LHCN-M2 (cell line): ENCODE measurements at regions not wholly inside any gene's neighbourhood (a gene's known extent, or its start where the extent isn't known, plus 50 kb on each side); places are given as distances from the start of the nearest gene placed in this dataset.

ENCODE experiments used
- DNase-seq: peaks from one replicate; pipeline ENCODE4 v3.0.0-alpha.2; 2012; ENCODE audit warnings: low read depth

DNA sequence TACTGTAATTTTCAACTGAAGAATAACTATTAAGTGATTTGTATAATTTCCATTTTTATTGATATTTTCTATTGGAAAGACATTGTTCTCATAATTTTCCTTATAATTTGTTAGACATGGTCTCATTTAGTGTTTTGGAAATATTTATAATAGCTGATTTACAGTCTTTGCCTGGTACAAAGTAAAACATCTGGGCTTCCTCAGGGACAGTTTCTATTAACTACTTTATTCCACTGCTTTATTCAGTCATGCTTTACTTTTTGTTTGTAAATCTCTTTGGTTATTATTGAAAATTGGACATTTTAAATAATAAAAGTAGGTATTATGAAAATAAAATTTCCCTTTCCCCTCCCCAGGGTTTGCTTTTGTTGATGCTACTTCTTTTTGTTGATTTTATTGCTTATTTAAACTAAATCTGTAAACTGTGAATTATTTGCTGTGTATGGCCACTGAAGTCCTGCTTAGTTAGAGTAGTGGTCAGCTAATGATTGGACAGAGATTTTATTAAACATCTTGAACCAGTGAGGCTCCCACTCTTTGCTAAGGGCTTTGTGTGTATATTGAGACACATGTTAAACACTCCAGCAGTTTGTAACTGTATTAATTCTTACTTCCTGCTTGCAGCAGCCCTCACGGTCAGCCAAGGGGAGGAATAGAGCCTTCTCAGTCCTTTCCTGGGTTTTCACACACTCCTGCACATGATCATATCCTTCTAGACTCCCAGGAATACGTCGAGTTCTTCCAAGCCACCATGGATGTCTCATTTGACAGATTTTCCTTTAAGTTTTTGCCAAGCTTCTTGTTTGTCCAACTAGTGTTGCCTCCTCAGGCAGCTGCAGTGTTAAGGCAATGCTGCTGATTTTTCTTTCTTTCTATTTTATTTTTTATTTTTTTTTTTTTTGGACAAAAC lies 994.6 kb upstream of the PRMT6 start:
- no peak for DNase-seq

DNA sequence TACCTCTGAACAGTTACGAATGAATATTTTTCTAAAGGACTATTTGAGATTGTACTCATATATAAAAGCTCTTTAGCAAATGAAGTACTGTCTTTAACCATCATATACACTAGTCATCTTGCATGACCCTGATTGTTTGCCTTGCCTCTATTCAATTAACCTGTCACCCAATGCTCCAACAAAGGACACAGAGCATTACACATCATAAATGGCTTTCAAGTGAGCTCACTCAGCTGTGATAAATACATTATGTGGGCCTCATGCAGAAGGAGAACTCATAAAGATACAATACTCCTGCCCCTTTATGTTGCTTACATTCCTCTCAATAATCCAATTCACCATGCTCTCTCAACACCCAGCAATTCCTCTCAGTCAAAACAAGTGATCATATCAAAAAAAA lies 993.0 kb upstream of the PRMT6 start:
- no peak for DNase-seq

DNA sequence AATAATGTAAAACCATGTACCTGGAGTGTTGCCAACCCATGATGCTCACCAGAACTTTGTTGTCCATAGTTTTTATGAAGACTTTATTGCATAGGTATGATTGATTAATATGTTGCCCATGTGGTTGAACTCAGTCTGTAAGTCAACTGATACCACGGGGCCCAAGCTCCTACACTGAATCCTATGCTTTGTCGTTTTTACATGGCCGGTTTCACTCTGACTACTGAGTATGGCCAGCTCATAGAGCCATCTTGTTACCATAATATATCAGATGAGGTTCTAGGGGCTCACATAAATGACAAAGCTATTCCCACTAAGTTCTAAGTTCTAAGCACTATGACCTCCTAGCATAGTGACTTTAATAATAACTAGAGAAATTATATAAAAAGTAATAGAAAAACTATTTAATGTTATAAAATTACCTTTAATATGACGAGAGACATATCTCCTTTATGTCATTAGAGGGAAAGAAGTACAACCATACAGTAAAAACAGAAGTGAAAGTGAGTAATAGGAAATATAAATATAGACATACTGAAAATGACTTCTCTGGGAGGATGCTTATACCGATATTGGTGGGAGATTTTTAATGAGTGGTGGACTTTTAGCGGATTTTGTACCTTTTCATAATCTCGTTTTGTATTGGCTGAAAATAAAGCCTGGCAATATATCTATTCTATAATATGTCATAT lies 983.4 kb upstream of the PRMT6 start:
- no peak for DNase-seq

DNA sequence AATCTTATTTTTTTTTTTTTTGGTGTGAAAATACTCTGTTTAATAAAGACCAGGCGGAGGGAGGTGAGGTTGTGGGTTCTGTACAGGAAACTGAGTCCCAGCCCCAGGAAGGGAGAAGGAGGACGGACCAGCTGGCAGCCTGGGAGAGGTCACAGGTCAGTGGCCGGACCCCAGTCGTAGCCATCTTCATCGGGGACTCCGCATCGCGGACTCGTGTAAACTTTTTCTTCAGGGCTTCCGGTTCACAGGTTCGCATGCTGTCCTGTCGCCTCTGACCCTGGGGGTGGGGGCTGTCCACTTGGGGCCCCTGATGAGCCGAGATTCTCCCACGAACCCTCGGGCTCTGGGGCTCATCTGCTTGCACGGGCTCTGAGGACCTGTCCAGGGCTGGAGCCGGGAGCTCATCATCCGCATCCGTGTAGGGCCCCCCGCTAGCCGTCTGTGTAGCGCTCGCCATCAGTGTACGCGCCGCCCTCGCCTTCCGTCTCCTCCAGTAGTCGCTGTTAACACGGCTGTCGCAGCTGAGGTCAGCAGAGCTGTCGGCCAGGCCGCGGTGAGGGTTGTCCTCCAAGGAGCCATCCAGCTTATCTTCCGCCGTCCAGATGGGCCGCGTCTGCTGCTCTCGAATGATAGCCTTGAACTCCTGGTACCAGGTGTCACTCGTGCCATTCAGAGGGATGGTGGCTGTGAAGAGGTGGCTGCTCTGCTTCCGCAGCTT lies 975.7 kb upstream of the PRMT6 start:
- no peak for DNase-seq

- no peak for DNase-seq
These were observed 945.4 kb upstream of the PRMT6 start for GRCh38 chr1:106111044-106111443.

- DNase-seq: no peak
These were observed 942.6 kb upstream of the PRMT6 start for GRCh38 chr1:106113851-106114250.

- no peak for DNase-seq
These were observed 935.7 kb upstream of the PRMT6 start for GRCh38 chr1:106120789-106121188.

DNA sequence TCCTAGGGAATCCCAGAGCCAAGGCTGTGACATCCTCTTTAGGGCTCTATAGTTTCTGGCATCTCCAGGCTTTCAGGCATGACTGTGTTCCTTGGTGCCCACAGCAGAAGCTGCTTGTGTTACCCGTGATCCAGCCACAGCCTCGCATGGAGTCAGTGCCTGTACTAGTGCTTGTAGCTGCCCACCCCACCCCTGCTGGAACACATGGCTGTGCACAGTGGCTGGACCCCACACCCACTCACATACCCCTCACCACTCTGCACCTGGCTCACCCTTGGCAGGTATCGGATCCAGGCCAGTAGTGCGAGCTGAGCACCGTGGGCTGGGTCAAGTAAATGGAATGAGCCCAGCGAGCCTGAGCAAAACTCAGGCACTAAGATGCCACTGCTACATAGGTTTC lies 934.7 kb upstream of the PRMT6 start:
- no peak for DNase-seq

GRCh38 chr1:106134561-106134960 lies 921.9 kb upstream of the PRMT6 start:
- no peak for DNase-seq

DNA sequence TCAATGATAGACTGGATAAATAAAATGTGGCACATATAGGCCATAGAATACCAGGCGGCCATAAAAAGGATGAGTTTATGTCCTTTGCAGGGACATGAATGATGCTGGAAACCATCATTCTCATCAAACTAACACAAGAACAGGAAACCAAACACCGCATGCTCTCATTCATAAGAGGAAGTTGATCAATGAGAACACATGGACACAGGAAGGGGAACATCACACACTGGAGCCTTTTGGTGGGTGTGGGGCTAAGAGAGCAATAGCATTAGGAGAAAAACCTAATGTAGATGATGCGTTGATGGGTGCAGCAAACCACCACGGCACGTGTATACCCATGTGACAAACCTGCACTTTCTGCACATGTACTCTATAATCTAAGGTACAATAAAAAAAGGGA lies 883.4 kb upstream of the PRMT6 start:
- no peak for DNase-seq

- no peak for DNase-seq
These were observed 877.7 kb upstream of the PRMT6 start for GRCh38 chr1:106178791-106179190.

GRCh38 chr1:106181866-106182265 lies 874.6 kb upstream of the PRMT6 start:
- DNase-seq: no peak

GRCh38 chr1:106185089-106185488 lies 871.4 kb upstream of the PRMT6 start:
- DNase-seq: no peak

DNA sequence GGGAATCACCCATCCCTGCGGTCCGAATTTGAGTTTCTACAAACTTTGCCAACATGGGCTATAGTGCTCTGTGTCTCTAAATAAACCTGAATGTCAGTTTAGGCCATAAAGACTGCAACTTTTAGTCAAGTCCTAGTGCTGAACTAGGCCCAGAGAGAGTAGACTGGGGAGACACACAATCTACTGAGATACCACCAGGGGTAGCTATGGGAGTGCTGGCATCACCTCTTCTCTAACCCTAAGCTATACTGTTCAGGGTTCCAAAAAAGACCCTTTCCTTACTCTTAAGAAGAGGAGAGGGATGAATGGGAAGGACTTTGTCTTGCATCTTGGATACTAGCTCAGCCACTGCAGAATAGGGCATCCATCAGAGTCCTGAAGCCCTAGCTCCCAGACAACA lies 866.7 kb upstream of the PRMT6 start:
- no peak for DNase-seq

- no peak for DNase-seq
These were observed 862.3 kb upstream of the PRMT6 start for GRCh38 chr1:106194206-106194605.

DNA sequence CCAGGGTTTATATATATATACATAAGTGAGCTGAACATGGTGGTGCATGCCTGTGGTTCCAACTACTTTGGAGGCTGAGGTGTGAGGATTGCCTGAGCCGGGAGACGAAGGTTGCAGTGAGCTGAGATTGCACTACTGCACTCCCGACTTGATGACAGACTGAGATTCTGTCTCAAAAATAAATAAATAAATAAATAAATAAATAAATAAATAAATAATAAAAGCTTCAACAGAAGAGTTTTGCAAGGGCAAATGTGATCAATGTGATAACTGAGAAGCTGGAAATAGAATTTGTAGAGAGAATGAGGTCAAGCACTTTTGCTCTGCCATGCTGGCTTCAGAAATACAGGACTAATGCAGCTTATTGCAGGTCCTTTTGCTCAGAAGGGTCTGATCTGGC lies 855.8 kb upstream of the PRMT6 start:
- DNase-seq: no peak

GRCh38 chr1:106207185-106207584 lies 849.3 kb upstream of the PRMT6 start:
- DNase-seq: no peak

DNA sequence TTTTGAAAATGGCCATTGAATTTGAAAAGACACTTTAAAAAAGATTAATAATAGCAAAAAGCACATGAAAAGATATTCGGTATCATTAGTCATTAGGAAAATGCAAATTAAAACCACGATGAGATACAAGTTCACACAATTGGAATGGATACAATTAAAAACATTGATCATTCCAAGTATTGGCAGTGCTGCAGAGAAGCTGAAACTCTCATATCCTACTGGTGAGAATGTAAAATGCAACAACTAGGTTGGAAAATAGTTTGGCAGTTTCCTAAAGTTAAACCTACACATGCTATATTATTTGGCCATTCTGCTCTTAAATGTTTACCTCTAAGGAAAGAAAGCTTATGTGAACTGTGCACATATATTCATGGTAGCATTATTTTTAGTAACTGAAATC lies 838.7 kb upstream of the PRMT6 start:
- DNase-seq: no peak

DNA sequence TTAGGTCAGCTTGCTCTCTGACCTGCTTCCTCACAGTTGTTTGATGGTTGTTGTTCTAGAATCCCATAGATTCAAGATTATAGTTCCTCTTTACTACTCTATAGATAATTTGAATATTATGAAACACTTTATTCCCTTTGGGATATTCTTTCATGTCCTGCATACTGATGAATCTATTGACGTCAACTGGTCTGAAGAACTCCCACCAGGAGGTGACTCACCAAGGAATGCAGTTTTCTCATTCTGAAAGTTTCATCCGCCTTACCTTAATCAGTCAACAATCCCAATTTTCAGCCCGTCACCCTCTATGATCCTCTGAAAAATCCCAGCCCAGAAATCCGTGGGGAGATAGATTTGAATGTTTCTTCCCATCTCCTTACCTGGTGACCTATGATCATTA lies 834.1 kb upstream of the PRMT6 start:
- DNase-seq: no peak

GRCh38 chr1:106223213-106223612 lies 833.3 kb upstream of the PRMT6 start:
- DNase-seq: no peak

DNA sequence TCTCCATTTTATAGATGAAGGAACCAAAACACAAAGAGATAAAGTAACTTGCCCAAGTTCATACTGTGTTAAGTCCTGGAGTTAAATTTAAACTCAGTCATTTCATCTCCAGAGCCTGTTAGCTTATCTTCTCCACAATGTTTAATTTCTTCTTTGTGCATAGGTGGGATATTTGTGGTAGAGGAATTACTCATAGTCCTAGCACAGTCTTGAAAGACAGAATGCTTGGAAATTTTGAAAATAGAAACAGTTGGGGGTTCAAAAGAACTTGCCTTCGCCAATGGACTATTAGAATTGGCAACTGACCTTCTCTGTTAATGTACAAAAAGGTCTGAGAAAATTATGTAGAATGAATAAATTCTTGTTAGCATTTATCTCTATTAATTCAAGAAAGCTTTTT lies 832.0 kb upstream of the PRMT6 start:
- DNase-seq: no peak

- no peak for DNase-seq
These were observed 831.1 kb upstream of the PRMT6 start for GRCh38 chr1:106225403-106225802.

DNA sequence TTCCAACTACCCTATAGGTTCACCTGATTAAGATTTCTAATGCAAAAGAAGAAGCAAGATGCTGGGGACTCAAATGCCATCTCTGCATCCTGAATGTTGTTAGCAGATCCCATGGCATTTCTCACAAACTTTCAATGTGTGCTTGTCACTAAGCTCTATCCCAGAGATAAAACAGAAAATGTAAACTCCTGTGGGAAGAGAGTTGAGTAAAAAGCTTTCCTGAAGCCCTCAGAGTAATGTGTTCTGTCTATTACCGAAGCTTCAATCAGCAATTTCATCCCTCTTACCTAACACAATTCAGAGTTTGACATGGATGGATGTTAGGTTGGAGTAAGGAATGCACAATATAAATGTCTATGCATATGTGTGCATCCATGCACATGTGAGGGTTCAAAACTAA lies 829.9 kb upstream of the PRMT6 start:
- DNase-seq: no peak
